SK-N-SH (cell line): ENCODE measurements at regions not wholly inside any gene's neighbourhood (a gene's known extent, or its start where the extent isn't known, plus 50 kb on each side); places are given as distances from the start of the nearest gene placed in this dataset.

Experiments used
- CHD2 ChIP-seq: fragments of 150-350 bp; IDR thresholded peaks from 2 replicates; pipeline ENCODE4 v1.6.1; 2018; ENCODE audit warnings: low read length; ENCODE audit not compliant: partially characterized antibody
- EP300 ChIP-seq, 2 experiments: IDR thresholded peaks; 2 replicates each; pipeline versions ENCODE4 v1.4.0 to v1.6.1; 2012; ENCODE audit warnings: borderline replicate concordance in 1 of 2, low read depth in 1 of 2, low read length in 1 of 2
- POLR2AphosphoS5 ChIP-seq: IDR thresholded peaks from 2 replicates; pipeline ENCODE4 v1.6.1; 2012; ENCODE audit warnings: low read depth, low read length
- RFX5 ChIP-seq: IDR thresholded peaks from 2 replicates; pipeline ENCODE4 v1.6.1; 2012; ENCODE audit warnings: mild to moderate bottlenecking, improper control_type of control experiment, low read length
- TF ChIP-seq, protein P1 (sequence below): fragments of 200-600 bp; sonication (generic); IDR thresholded peaks from 2 replicates; pipeline ENCODE4 v1.6.1; 2017; ENCODE audit warnings: antibody characterized with exemption, mild to moderate bottlenecking, moderate library complexity
- TF ChIP-seq, protein P2 (sequence below): IDR thresholded peaks from 2 replicates; pipeline ENCODE4 v1.4.0; 2012; ENCODE audit warnings: low read depth
- TF ChIP-seq, protein P3 (sequence below): fragments of 150-350 bp; IDR thresholded peaks from 2 replicates; pipeline ENCODE4 v1.6.1; 2017; ENCODE audit warnings: antibody characterized with exemption, low read length, low read depth, borderline replicate concordance

DNA sequence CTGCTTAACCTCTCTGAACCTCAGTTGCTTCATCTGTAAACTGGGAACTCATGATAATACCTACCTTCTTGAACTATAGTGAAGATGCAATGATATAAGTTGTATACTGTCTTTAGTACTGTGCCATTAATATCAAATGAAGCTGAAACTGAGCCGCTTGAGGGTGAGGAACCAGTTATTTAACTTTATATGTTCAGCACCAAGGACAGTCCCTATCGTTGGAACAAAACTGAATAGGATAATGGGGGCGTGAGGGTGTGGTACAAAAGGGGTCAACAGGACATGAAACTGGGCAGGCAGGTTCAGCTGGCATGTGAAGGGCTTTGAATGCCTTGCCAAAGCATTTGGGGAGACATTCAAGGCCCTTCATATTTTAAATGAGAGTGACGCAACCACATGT, 112.6 kb downstream of the C11orf91 start:
- TF ChIP-seq, protein P1, sequence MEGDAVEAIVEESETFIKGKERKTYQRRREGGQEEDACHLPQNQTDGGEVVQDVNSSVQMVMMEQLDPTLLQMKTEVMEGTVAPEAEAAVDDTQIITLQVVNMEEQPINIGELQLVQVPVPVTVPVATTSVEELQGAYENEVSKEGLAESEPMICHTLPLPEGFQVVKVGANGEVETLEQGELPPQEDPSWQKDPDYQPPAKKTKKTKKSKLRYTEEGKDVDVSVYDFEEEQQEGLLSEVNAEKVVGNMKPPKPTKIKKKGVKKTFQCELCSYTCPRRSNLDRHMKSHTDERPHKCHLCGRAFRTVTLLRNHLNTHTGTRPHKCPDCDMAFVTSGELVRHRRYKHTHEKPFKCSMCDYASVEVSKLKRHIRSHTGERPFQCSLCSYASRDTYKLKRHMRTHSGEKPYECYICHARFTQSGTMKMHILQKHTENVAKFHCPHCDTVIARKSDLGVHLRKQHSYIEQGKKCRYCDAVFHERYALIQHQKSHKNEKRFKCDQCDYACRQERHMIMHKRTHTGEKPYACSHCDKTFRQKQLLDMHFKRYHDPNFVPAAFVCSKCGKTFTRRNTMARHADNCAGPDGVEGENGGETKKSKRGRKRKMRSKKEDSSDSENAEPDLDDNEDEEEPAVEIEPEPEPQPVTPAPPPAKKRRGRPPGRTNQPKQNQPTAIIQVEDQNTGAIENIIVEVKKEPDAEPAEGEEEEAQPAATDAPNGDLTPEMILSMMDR = no peak
- TF ChIP-seq POLR2AphosphoS5 (no peak), EP300 (IDR thresholded peaks at IDR 0.05; ENCODE audit: borderline replicate concordance in 1 of 2, low read depth in 1 of 2, low read length in 1 of 2) (no peak), RFX5 (no peak), CHD2 (no peak)
- TF ChIP-seq, protein P2, sequence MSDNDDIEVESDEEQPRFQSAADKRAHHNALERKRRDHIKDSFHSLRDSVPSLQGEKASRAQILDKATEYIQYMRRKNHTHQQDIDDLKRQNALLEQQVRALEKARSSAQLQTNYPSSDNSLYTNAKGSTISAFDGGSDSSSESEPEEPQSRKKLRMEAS = no peak
- TF ChIP-seq, protein P3, sequence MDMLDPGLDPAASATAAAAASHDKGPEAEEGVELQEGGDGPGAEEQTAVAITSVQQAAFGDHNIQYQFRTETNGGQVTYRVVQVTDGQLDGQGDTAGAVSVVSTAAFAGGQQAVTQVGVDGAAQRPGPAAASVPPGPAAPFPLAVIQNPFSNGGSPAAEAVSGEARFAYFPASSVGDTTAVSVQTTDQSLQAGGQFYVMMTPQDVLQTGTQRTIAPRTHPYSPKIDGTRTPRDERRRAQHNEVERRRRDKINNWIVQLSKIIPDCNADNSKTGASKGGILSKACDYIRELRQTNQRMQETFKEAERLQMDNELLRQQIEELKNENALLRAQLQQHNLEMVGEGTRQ = no peak
